ENCODE measurements at regions not wholly inside any gene's neighbourhood (a gene's known extent, or its start where the extent isn't known, plus 50 kb on each side); places are given as distances from the start of the nearest gene placed in this dataset.

GRCh38 chr17:33986088-33986487, 269.0 kb upstream of the CCL2 start:
- TF ChIP-seq CTCF (conservative IDR thresholded peaks at IDR 0.05; ENCODE audit: low read depth, low read length) = no peak
- no peak overlapping the region for H3K4me3 ChIP-seq (ENCODE audit: low read depth, low read length)
- DNase-seq (ENCODE audit: low read depth) = no peak

GRCh38 chr17:33986566-33986965, 268.5 kb upstream of the CCL2 start:
- H3K4me3 ChIP-seq (ENCODE audit: low read depth, low read length) = no peak overlapping the region
- DNase-seq (ENCODE audit: low read depth) = no peak
- no peak for TF ChIP-seq CTCF (conservative IDR thresholded peaks at IDR 0.05; ENCODE audit: low read depth, low read length)

GRCh38 chr17:33987162-33987561, 267.9 kb upstream of the CCL2 start:
- H3K4me3 ChIP-seq (ENCODE audit: low read depth, low read length) = no peak overlapping the region
- no peak for DNase-seq (ENCODE audit: low read depth)
- TF ChIP-seq CTCF (conservative IDR thresholded peaks at IDR 0.05; ENCODE audit: low read depth, low read length) = no peak

- no peak overlapping the region for H3K4me3 ChIP-seq (ENCODE audit: low read depth, low read length)
- DNase-seq (ENCODE audit: low read depth) = no peak
- TF ChIP-seq CTCF (conservative IDR thresholded peaks at IDR 0.05; ENCODE audit: low read depth, low read length) = no peak
Measured at GRCh38 chr17:33989361-33990148, 265.5 kb upstream of the CCL2 start.

GRCh38 chr17:33990943-33991706, 264.0 kb upstream of the CCL2 start:
- DNase-seq (ENCODE audit: low read depth) = no peak
- TF ChIP-seq CTCF (conservative IDR thresholded peaks at IDR 0.05; ENCODE audit: low read depth, low read length) = no peak
- no peak overlapping the region for H3K4me3 ChIP-seq (ENCODE audit: low read depth, low read length)

- no peak overlapping the region for H3K4me3 ChIP-seq (ENCODE audit: low read depth, low read length)
- DNase-seq (ENCODE audit: low read depth) = no peak
- TF ChIP-seq CTCF (conservative IDR thresholded peaks at IDR 0.05; ENCODE audit: low read depth, low read length) = no peak
Measured at GRCh38 chr17:33992113-33992512, 263.0 kb upstream of the CCL2 start.
